Colon (tissue), 2 donors: ENCODE measurements at regions not wholly inside any gene's neighbourhood (a gene's known extent, or its start where the extent isn't known, plus 50 kb on each side); places are given as distances from the start of the nearest gene placed in this dataset.

ENCODE experiments used
- FAIRE-seq: peaks from 2 replicates; lab custom pipeline; 2012; peaks lifted over from hg19 to GRCh38; lab: Jason Lieb, UNC
- donor health status: control.
- donor health status: control.

- peak; percentile 97 for FAIRE-seq
Measured at GRCh38 chr18:39743463-39743862, 2177.9 kb upstream of the CELF4 start.

GRCh38 chr18:39741755-39742466 lies 2176.3 kb upstream of the CELF4 start:
- no peak for FAIRE-seq

- no peak for FAIRE-seq
Measured at GRCh38 chr18:39737869-39738268, 2172.3 kb upstream of the CELF4 start.

- no peak for FAIRE-seq
Measured at GRCh38 chr18:39732918-39733317, 2167.3 kb upstream of the CELF4 start.

GRCh38 chr18:39730606-39731005 lies 2165.0 kb upstream of the CELF4 start:
- FAIRE-seq, result no peak

GRCh38 chr18:39724652-39725051 lies 2159.1 kb upstream of the CELF4 start:
- no peak for FAIRE-seq

- FAIRE-seq, result no peak
Measured at GRCh38 chr18:39721712-39722111, 2156.1 kb upstream of the CELF4 start.

GRCh38 chr18:39713961-39714360 lies 2148.4 kb upstream of the CELF4 start:
- FAIRE-seq, result no peak

- FAIRE-seq, result no peak
Measured at GRCh38 chr18:39711701-39712100, 2146.1 kb upstream of the CELF4 start.

GRCh38 chr18:39705362-39705761 lies 2139.8 kb upstream of the CELF4 start:
- FAIRE-seq, result no peak

GRCh38 chr18:39702888-39703287 lies 2137.3 kb upstream of the CELF4 start:
- no peak for FAIRE-seq

- FAIRE-seq, result no peak
Measured at GRCh38 chr18:39701839-39702238, 2136.2 kb upstream of the CELF4 start.

GRCh38 chr18:39701055-39701783 lies 2135.6 kb upstream of the CELF4 start:
- FAIRE-seq, result no peak

GRCh38 chr18:39699340-39699964 lies 2133.9 kb upstream of the CELF4 start:
- FAIRE-seq, result no peak

GRCh38 chr18:39698436-39698835 lies 2132.8 kb upstream of the CELF4 start:
- FAIRE-seq, result no peak

GRCh38 chr18:39693359-39693758 lies 2127.8 kb upstream of the CELF4 start:
- no peak for FAIRE-seq

- FAIRE-seq, result no peak
Measured at GRCh38 chr18:39692367-39693015, 2126.9 kb upstream of the CELF4 start.

GRCh38 chr18:39685303-39685902 lies 2119.8 kb upstream of the CELF4 start:
- no peak for FAIRE-seq

GRCh38 chr18:39681061-39681460 lies 2115.5 kb upstream of the CELF4 start:
- FAIRE-seq, result no peak

- FAIRE-seq, result no peak
Measured at GRCh38 chr18:39675906-39676305, 2110.3 kb upstream of the CELF4 start.

GRCh38 chr18:39675368-39675767 lies 2109.8 kb upstream of the CELF4 start:
- FAIRE-seq, result no peak

- FAIRE-seq, result no peak
Measured at GRCh38 chr18:39672171-39672570, 2106.6 kb upstream of the CELF4 start.
